Stimulated activated CD8-positive, alpha-beta memory T cell treated with anti-CD3 and anti-CD28 coated beads, Interleukin-2, amount 100 ng/mL, for 48 hours (primary cell): ENCODE measurements at regions not wholly inside any gene's neighbourhood (a gene's known extent, or its start where the extent isn't known, plus 50 kb on each side); places are given as distances from the start of the nearest gene placed in this dataset.
"Not testable (repeated sequence)": the region's sequence is repeated elsewhere in the genome, so short reads cannot be mapped to it uniquely, and the experiment has no call there.

Experiments used
- DNase-seq, 2 donors: peaks; one replicate each; pipeline ENCODE4 v3.0.0-alpha.2; 2020; ENCODE audit warnings: low read depth in 2 of 2

GRCh38 chr1:99062192-99062591 is 57.5 kb upstream of the PLPPR5 start:
- DNase-seq = no peak

- DNase-seq = no peak
Observed at GRCh38 chr1:99069146-99069545, 64.5 kb upstream of the PLPPR5 start.

- not testable (repeated sequence) for DNase-seq
Observed at GRCh38 chr1:99078529-99078928, 73.9 kb upstream of the PLPPR5 start.

- no peak for DNase-seq
Observed at GRCh38 chr1:99082366-99082765, 77.7 kb upstream of the PLPPR5 start.

- no peak for DNase-seq
Observed at GRCh38 chr1:99083338-99083737, 78.7 kb upstream of the PLPPR5 start.

- DNase-seq = no peak
Observed at GRCh38 chr1:99084562-99084961, 79.9 kb upstream of the PLPPR5 start.

- DNase-seq = no peak
Observed at GRCh38 chr1:99086057-99086456, 81.4 kb upstream of the PLPPR5 start.

GRCh38 chr1:99098589-99098988 is 93.9 kb upstream of the PLPPR5 start:
- DNase-seq = no peak

GRCh38 chr1:99106274-99106673 is 101.6 kb upstream of the PLPPR5 start:
- DNase-seq = no peak

- no peak for DNase-seq
Observed at GRCh38 chr1:99107680-99108079, 103.0 kb upstream of the PLPPR5 start.

- no peak for DNase-seq
Observed at GRCh38 chr1:99110140-99111041, 105.7 kb upstream of the PLPPR5 start.

GRCh38 chr1:99115231-99115630 is 110.6 kb upstream of the PLPPR5 start:
- DNase-seq = no peak

GRCh38 chr1:99119188-99119587 is 114.5 kb upstream of the PLPPR5 start:
- no peak for DNase-seq

- no peak for DNase-seq
Observed at GRCh38 chr1:99122039-99122438, 117.4 kb upstream of the PLPPR5 start.

- no peak for DNase-seq
Observed at GRCh38 chr1:99123936-99124335, 119.3 kb upstream of the PLPPR5 start.

- no peak for DNase-seq
Observed at GRCh38 chr1:99131546-99131945, 126.9 kb upstream of the PLPPR5 start.

- no peak for DNase-seq
Observed at GRCh38 chr1:99133756-99134500, 129.3 kb upstream of the PLPPR5 start.

- no peak for DNase-seq
Observed at GRCh38 chr1:99137554-99138206, 126.6 kb upstream of the PLPPR4 start.

- DNase-seq = no peak
Observed at GRCh38 chr1:99139876-99140275, 124.4 kb upstream of the PLPPR4 start.

GRCh38 chr1:99146129-99146848 is 118.0 kb upstream of the PLPPR4 start:
- no peak for DNase-seq

GRCh38 chr1:99149952-99150351 is 114.3 kb upstream of the PLPPR4 start:
- no peak for DNase-seq

GRCh38 chr1:99152132-99152531 is 112.2 kb upstream of the PLPPR4 start:
- DNase-seq = no peak
